GM12872 (cell line): ENCODE measurements at regions not wholly inside any gene's neighbourhood (a gene's known extent, or its start where the extent isn't known, plus 50 kb on each side); places are given as distances from the start of the nearest gene placed in this dataset.

Experiments
- TF ChIP-seq, protein P1 (sequence below): IDR thresholded peaks from 3 replicates; pipeline ENCODE4 v1.5.1; 2011; ENCODE audit warnings: low read depth, mild to moderate bottlenecking, low read length, moderate library complexity; ENCODE audit not compliant: insufficient read depth

- TF ChIP-seq, protein P1, sequence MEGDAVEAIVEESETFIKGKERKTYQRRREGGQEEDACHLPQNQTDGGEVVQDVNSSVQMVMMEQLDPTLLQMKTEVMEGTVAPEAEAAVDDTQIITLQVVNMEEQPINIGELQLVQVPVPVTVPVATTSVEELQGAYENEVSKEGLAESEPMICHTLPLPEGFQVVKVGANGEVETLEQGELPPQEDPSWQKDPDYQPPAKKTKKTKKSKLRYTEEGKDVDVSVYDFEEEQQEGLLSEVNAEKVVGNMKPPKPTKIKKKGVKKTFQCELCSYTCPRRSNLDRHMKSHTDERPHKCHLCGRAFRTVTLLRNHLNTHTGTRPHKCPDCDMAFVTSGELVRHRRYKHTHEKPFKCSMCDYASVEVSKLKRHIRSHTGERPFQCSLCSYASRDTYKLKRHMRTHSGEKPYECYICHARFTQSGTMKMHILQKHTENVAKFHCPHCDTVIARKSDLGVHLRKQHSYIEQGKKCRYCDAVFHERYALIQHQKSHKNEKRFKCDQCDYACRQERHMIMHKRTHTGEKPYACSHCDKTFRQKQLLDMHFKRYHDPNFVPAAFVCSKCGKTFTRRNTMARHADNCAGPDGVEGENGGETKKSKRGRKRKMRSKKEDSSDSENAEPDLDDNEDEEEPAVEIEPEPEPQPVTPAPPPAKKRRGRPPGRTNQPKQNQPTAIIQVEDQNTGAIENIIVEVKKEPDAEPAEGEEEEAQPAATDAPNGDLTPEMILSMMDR = no peak
Measured at GRCh38 chr16:79765901-79766394, 165.4 kb upstream of the MAF start.

DNA sequence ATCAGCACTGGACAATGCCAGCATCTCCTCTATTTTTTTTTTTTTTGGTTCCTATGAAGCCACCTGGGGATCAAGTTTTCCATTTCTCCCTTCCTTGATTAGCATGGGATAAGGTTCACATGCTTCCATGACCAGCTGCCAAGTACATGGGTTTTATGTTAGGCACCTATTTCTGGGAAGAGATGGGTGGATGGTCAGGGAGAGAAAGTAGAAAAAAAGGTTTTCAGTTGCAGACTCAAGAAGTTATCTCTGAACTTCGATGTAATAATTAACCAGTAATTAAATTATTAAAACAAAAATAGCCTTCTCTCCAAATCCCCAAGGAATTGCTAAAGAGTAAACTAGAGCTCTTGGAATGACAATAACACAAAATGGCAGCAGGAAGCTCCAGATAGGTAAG lies 164.9 kb upstream of the MAF start:
- TF ChIP-seq, protein P1 = no peak

DNA sequence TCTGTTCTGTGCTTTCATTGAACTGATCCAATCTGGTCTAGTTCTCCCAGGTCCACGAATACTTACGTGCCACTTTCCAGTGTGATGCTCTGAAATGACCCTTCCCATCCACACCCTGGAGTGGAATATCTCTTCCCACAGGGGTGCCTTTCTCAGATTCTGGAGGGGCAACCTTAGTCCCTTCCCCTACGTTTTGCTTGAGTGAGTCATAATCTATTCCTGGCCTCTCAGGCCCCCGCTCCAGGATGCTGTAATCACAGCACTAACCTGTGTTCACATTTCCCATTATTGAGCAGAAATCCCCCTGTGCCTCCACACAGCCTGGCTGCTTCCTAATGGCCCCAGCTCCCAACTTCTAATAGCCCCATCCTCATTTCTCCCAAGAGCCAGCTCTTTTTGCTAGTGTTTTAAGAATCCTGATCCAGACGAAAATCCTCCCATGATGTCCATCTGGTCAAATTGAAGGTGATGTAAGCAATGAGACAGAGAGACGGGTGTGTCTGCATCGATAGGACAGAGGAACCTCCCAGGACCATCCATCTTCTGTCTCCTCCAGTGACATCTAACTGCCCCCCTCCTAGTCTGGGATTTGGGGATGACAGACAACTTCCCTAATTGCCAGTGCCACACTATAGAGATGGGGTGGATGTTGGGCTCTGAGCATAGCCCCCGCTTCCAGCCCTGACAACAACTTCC lies 164.0 kb upstream of the MAF start:
- TF ChIP-seq, protein P1 = no peak

DNA sequence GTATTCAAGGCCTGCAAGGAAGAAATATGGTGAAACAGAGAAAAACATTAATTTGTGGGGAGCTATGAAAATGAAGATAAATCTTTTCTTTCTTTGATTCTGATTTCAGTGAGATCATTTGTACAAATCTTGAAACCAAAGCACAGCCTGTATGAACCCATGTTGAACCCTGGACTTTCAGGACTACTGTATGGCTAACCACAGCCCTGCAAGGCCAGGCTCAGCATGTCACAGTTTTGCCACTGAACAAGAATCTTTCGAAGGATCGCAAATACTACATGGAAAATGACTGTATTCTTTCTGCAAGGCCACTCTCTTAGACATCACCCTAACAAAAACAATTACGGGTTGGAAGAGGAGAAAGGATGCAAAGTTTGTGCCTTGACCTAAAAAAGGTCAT lies 161.7 kb upstream of the MAF start:
- TF ChIP-seq, protein P1 = no peak

DNA sequence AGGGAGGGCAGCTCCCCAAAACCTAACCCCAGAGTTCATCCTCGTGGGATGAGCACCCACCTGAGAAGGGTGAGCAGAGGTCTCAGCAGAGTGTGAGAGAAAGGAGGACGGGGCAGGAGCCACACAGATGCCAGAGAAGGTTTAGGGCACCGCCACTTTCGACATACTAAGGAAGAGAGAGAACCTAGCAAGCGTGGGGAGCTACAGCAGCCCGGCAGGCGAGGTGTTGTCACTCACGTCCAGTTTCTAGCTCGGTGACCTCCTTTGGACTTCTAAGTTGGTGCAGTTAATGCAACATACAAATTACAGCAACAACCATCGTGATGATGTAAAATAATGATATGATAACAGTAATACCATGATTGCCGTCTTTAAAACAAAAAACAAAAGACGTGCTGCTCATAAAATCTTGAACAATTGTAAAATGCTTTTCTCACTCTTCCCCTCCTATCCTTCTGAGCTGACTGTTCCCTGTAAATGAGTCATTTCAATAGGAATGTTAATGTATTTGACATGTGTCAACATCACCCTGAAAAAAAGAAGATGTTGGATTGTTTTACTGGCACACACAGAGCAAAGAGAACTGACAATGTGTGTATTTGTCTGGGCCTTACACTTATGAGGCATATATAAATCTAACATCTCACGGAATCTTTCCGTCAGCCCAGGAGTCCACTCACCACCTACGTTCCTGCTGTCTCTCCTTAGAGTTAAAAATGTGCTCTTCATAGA lies 158.2 kb upstream of the MAF start:
- TF ChIP-seq, protein P1 = no peak

DNA sequence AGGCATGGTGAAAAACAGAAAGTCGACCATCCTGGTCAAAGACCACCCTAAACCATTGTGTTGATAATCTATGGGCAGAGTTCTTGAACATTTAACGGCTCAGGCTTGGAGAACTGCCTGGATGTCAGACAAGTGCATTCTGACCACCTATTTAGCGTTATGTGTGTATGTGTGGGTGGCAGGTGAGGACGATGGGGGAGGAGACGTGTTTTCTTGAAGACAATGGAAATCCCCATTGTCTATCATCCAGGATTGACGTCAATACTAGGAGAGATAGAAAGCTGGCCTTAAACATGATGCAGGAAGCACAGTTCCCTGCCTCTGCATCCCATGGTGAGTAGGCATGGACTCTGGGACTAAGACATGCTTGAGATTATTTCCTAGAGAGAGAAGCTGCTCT lies 157.4 kb upstream of the MAF start:
- TF ChIP-seq, protein P1 = no peak

DNA sequence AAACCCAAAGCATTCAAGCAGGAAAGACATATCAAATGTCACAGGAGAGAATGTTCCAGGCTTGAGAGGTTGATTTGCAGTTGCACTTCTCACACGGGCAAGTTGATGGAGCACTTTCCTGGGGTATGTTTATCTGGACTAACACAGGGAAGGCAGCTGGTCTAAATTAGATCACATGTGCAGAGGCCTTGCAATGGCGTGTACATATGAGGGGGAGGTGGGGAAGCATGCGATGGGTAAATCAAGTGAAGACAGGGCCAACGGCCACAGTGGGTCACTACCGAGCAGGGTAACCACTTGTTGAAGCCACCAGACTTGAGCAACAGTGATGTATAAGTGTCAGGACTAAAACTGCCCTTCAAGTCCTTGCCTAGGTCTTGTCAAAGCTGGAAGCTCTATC lies 156.6 kb upstream of the MAF start:
- TF ChIP-seq, protein P1 = no peak
